Spleen (tissue), 7 donors: ENCODE measurements at regions not wholly inside any gene's neighbourhood (a gene's known extent, or its start where the extent isn't known, plus 50 kb on each side); places are given as distances from the start of the nearest gene placed in this dataset.

Experiments
- POLR2A ChIP-seq, 3 donors: fragments of 450-650 bp; IDR thresholded peaks; one replicate each; pipeline ENCODE4 v1.5.1; 2017; ENCODE audit warnings: antibody characterized with exemption in 3 of 3, mild to moderate bottlenecking in 1 of 3
- POLR2AphosphoS5 ChIP-seq, 3 donors: sonication (generic); formaldehyde crosslinking; IDR thresholded peaks; one replicate each; pipeline ENCODE4 v1.5.1; 2017; ENCODE audit warnings: antibody characterized with exemption in 3 of 3
- TF ChIP-seq, protein P1 (sequence below), 11 experiments: fragments of 200-600 bp in 7 of 11; fragments of 450-650 bp in 4 of 11; sonication (generic) in 4 of 11; IDR thresholded peaks in 8 of 11; conservative IDR thresholded peaks in 3 of 11; 1 replicate in 7 of 11; 2 replicates in 4 of 11; pipeline versions ENCODE4 v1.4.0 to v1.8.0; 2016 to 2021; ENCODE audit warnings: antibody characterized with exemption in 11 of 11, inconsistent platforms in 4 of 11, mild to moderate bottlenecking in 1 of 11
- donor health status: DM: no; HTN: no; CAD: no; lungs with moderate emphysema.
- donor health status: DM: no; HTN: no; CAD: no.
- donor health status: DM: no; HTN: no; CAD: no.

DNA sequence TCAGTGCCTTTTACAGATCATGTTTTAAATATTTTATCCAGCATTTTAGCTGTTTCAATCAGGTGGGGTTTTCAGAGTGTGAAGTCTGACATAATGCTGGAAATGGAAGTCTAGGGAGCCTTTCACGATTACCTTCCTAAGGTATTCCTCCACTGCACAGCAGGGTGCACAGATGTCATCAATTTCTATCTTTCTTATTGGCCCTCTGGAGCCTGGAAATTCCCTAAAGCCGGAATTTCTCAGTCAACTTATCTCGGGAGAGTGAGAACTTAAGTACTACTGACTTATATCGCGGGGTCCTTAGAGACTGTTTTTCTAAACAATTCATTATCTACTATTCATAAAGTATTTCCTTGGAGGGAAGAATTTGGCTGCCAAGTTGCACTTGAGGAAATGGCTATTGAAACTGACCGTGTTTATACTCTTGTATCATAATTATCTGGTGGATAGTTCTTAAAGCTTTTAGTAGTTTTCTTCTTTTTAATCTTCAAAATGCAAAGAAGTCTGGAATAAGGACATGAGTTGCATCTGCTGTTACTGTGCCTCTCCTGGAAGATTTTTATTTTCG lies 311.8 kb upstream of the B3GALT2 start:
- TF ChIP-seq, protein P1, sequence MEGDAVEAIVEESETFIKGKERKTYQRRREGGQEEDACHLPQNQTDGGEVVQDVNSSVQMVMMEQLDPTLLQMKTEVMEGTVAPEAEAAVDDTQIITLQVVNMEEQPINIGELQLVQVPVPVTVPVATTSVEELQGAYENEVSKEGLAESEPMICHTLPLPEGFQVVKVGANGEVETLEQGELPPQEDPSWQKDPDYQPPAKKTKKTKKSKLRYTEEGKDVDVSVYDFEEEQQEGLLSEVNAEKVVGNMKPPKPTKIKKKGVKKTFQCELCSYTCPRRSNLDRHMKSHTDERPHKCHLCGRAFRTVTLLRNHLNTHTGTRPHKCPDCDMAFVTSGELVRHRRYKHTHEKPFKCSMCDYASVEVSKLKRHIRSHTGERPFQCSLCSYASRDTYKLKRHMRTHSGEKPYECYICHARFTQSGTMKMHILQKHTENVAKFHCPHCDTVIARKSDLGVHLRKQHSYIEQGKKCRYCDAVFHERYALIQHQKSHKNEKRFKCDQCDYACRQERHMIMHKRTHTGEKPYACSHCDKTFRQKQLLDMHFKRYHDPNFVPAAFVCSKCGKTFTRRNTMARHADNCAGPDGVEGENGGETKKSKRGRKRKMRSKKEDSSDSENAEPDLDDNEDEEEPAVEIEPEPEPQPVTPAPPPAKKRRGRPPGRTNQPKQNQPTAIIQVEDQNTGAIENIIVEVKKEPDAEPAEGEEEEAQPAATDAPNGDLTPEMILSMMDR (IDR thresholded peaks at IDR 0.05 in 8 of 11, conservative IDR thresholded peaks at IDR 0.05 in 3 of 11), result no peak
- TF ChIP-seq POLR2A (IDR thresholded peaks at IDR 0.05), result no peak
- no peak for TF ChIP-seq POLR2AphosphoS5 (IDR thresholded peaks at IDR 0.05)
